PC-9 (cell line): ENCODE measurements at regions not wholly inside any gene's neighbourhood (a gene's known extent, or its start where the extent isn't known, plus 50 kb on each side); places are given as distances from the start of the nearest gene placed in this dataset.

Source experiments
- BruUV-seq: library from RNA; stranded (reverse); fragments of 400-500 nt; replicated peaks from 2 replicates; lab custom pipeline; 2021; lab: Mats Ljungman, UMichigan
- CTCF ChIA-PET: fragments of 300-600 bp; sonication (Branson Sonifier 250); formaldehyde crosslinking; loops from one replicate; lab custom pipeline; 2022; ENCODE audit warnings: antibody characterized with exemption; lab: Charles Lee
- POLR2A ChIA-PET: fragments of 300-600 bp; sonication (Branson Sonifier 250); formaldehyde crosslinking; loops from one replicate; lab custom pipeline; 2022; ENCODE audit warnings: antibody characterized with exemption; ENCODE audit not compliant: unreplicated experiment; lab: Charles Lee
- DNase-seq, 2 experiments: peaks; one replicate each; pipeline versions ENCODE4 v3.0.0 to v3.0.0-alpha.2; 2015 to 2022; ENCODE audit warnings: mixed read lengths in 1 of 2
- H2AFZ ChIP-seq: fragments of 200-600 bp; sonication (generic); 2 replicates; pipeline ENCODE4 v1.8.1; 2017; ENCODE audit warnings: antibody characterized with exemption
- H3F3A ChIP-seq: fragments of 200-600 bp; sonication (generic); 2 replicates; pipeline ENCODE4 v1.8.1; 2017; ENCODE audit warnings: antibody characterized with exemption, mild to moderate bottlenecking, low read depth; ENCODE audit not compliant: insufficient read depth
- H3K27ac ChIP-seq: fragments of 200-600 bp; sonication (generic); 2 replicates; pipeline ENCODE4 v1.6.1; 2016; ENCODE audit warnings: mixed run types
- H3K27me3 ChIP-seq: fragments of 200-600 bp; sonication (generic); 2 replicates; pipeline ENCODE4 v1.6.1; 2016; ENCODE audit warnings: low read depth, mixed run types; ENCODE audit not compliant: insufficient read depth
- H3K36me3 ChIP-seq: fragments of 200-600 bp; sonication (generic); 2 replicates; pipeline ENCODE4 v1.6.1; 2016; ENCODE audit warnings: low read depth, mixed run types
- H3K4me1 ChIP-seq: fragments of 200-600 bp; sonication (generic); replicated peaks from 2 replicates; pipeline ENCODE4 v1.6.1; 2016; ENCODE audit warnings: mixed run types; ENCODE audit not compliant: insufficient read depth
- H3K4me2 ChIP-seq: fragments of 200-600 bp; sonication (generic); 2 replicates; pipeline ENCODE4 v1.6.1; 2017; ENCODE audit warnings: mixed run types
- H3K4me3 ChIP-seq: fragments of 200-600 bp; sonication (generic); 2 replicates; pipeline ENCODE4 v1.6.1; 2016; ENCODE audit warnings: mixed run types
- H3K79me2 ChIP-seq: fragments of 200-600 bp; sonication (generic); 2 replicates; pipeline ENCODE4 v1.6.1; 2017; ENCODE audit warnings: low read depth, mixed run types
- H3K9me2 ChIP-seq: fragments of 200-600 bp; sonication (generic); 2 replicates; pipeline ENCODE4 v1.8.1; 2017; ENCODE audit warnings: mild to moderate bottlenecking; ENCODE audit not compliant: insufficient read depth
- H3K9me3 ChIP-seq: fragments of 200-600 bp; sonication (generic); 2 replicates; pipeline ENCODE4 v1.8.1; 2016; ENCODE audit warnings: low read depth; ENCODE audit not compliant: insufficient read depth
- H4K20me1 ChIP-seq: fragments of 200-600 bp; sonication (generic); 2 replicates; pipeline ENCODE4 v1.8.1; 2017; ENCODE audit not compliant: insufficient read depth
- EZH2 ChIP-seq: fragments of 200-600 bp; sonication (generic); IDR thresholded peaks from 2 replicates; pipeline ENCODE4 v1.8.0; 2017; ENCODE audit warnings: antibody characterized with exemption, low read depth
- intact Hi-C: fragments of 100-400 bp; cut with micrococcal nuclease; formaldehyde crosslinking; loops from one replicate; pipeline ENCODE4 v1.10.0; 2022; ENCODE audit not compliant: unreplicated experiment
- TF ChIP-seq, protein P1 (sequence below): fragments of 200-600 bp; sonication (generic); conservative IDR thresholded peaks from 2 replicates; pipeline ENCODE4 v1.6.1; 2017; ENCODE audit warnings: mixed run types, antibody characterized with exemption, mild to moderate bottlenecking, moderate library complexity

DNA sequence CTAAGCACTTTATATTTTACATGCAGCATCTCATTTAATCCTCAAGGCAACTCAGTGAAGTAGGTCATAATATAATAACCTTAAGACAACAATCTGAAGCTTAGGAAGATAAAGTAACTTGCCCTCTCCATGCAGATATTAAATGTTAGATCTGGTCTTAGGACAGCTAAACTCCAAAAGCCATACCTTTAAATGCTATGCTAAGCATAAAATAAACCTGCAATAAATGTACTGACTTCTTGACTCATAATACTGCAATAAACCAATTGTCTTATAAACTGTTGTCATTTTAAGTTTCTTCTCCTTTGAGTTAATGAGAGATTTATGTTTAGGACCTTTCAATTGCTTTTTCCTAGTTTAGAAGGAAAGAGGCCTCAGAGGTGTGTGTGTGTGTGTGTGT is 102.2 kb upstream of the MIER3 start:
- peaks cover 13% of the 10 kb centered on the region for H3K4me1 ChIP-seq
- TF ChIP-seq, protein P1, sequence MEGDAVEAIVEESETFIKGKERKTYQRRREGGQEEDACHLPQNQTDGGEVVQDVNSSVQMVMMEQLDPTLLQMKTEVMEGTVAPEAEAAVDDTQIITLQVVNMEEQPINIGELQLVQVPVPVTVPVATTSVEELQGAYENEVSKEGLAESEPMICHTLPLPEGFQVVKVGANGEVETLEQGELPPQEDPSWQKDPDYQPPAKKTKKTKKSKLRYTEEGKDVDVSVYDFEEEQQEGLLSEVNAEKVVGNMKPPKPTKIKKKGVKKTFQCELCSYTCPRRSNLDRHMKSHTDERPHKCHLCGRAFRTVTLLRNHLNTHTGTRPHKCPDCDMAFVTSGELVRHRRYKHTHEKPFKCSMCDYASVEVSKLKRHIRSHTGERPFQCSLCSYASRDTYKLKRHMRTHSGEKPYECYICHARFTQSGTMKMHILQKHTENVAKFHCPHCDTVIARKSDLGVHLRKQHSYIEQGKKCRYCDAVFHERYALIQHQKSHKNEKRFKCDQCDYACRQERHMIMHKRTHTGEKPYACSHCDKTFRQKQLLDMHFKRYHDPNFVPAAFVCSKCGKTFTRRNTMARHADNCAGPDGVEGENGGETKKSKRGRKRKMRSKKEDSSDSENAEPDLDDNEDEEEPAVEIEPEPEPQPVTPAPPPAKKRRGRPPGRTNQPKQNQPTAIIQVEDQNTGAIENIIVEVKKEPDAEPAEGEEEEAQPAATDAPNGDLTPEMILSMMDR: no peak
- no peak for TF ChIP-seq EZH2
- H3K4me3 ChIP-seq: no peak overlapping the region
- no peak overlapping the region for H2AFZ ChIP-seq
- no peaks in the 10 kb centered on the region; the same call in 1 of the 2 replicates for H3K9me2 ChIP-seq
- no peak for DNase-seq
- H3K27me3 ChIP-seq: no peaks in the 10 kb centered on the region
- CTCF ChIA-PET: no interaction called here
- no peaks in the 10 kb centered on the region for H3K79me2 ChIP-seq
- H3K9me3 ChIP-seq: no peaks in the 10 kb centered on the region
- no peaks in the 10 kb centered on the region for H4K20me1 ChIP-seq
- no peaks in the 10 kb centered on the region for H3K36me3 ChIP-seq
- intact Hi-C loops: no loop called here
- peaks cover 5% of the 10 kb centered on the region; the same call in 1 of the 2 replicates for H3F3A ChIP-seq
- no peak overlapping the region for H3K27ac ChIP-seq
- no peak overlapping the region for H3K4me2 ChIP-seq
- BruUV-seq: no TSS peak
- POLR2A ChIA-PET: no interaction called here

DNA sequence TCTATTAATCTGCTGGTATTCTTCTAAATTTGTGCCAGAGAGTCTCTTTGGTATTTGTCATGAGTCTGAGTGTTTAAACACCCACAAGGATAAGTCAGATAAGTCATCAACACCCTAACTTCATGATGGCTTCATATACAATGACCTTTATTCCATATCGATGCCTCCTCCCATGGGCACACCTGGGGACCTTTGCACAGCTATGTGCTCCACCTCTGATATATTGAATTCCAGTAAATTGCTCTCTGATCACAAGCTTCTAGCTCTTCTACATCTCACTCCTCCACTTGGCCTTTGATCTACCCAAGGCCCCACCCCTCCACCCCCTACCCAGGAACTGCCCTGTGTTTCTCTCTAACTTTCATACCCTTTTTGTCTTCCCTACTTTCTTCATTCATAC is 102.7 kb upstream of the MIER3 start:
- Histone ChIP-seq H3K36me3 (no peaks in the 10 kb centered on the region), H3K9me2 (no peaks in the 10 kb centered on the region; the same call in 1 of the 2 replicates), H3F3A (peaks cover 5% of the 10 kb centered on the region; the same call in 1 of the 2 replicates), H2AFZ (no peak overlapping the region), H3K79me2 (no peaks in the 10 kb centered on the region), H3K4me1 (peaks cover 13% of the 10 kb centered on the region), H3K27ac (no peak overlapping the region), H3K4me2 (no peak overlapping the region), H4K20me1 (no peaks in the 10 kb centered on the region), H3K4me3 (no peak overlapping the region), H3K27me3 (no peaks in the 10 kb centered on the region), H3K9me3 (no peaks in the 10 kb centered on the region)
- POLR2A ChIA-PET: no interaction called here
- BruUV-seq: no TSS peak
- TF ChIP-seq, protein P1: no peak
- TF ChIP-seq EZH2: no peak
- no peak for DNase-seq
- intact Hi-C loops: no loop called here
- CTCF ChIA-PET: no interaction called here

DNA sequence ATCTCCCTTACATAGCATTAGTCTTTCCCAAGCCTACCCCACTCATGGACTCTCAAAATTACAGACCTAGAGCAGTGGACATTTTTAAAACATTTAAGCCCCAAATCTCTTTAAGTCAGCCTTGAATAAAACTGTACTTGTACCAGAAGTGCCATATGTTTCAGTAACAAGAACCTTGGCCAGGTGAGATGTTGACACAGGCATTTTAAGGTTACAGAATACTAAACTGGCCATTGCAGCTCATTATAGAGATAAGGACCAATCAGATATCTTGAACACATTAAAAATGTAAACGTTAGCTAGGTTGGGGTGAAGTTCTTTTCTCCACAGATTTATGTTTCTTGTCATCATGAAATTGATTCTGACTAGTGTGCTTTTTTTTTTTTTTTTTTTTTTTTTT is 103.8 kb upstream of the MIER3 start:
- no peak for DNase-seq
- Histone ChIP-seq H2AFZ (no peak overlapping the region), H3K27me3 (no peaks in the 10 kb centered on the region), H3K4me2 (no peak overlapping the region), H3K9me2 (no peaks in the 10 kb centered on the region; the same call in 1 of the 2 replicates), H4K20me1 (no peaks in the 10 kb centered on the region), H3K36me3 (no peaks in the 10 kb centered on the region), H3K9me3 (no peaks in the 10 kb centered on the region), H3K27ac (no peak overlapping the region), H3K4me3 (no peak overlapping the region), H3K79me2 (no peaks in the 10 kb centered on the region), H3F3A (peaks cover 5% of the 10 kb centered on the region; the same call in 1 of the 2 replicates), H3K4me1 (peaks cover 7% of the 10 kb centered on the region)
- TF ChIP-seq EZH2: no peak
- TF ChIP-seq, protein P1: no peak
- intact Hi-C loops: no loop called here
- ChIA-PET POLR2A (interaction anchor here (0.5 kb wide), 1 partner anchor 34 kb away, joined by 3 read pairs; no protein-coding TSS in a partner anchor), CTCF (no interaction called here)
- no TSS peak for BruUV-seq
